Lung microvascular endothelial cell (primary cell): ENCODE measurements at regions not wholly inside any gene's neighbourhood (a gene's known extent, or its start where the extent isn't known, plus 50 kb on each side); places are given as distances from the start of the nearest gene placed in this dataset.
"Not testable (repeated sequence)": the region's sequence is repeated elsewhere in the genome, so short reads cannot be mapped to it uniquely, and the experiment has no call there.

Experiments
- DNase-seq, 2 donors: peaks; one replicate each; pipeline versions ENCODE4 v3.0.0 to v3.0.0-alpha.2; 2010; ENCODE audit warnings: low read depth in 2 of 2

DNA sequence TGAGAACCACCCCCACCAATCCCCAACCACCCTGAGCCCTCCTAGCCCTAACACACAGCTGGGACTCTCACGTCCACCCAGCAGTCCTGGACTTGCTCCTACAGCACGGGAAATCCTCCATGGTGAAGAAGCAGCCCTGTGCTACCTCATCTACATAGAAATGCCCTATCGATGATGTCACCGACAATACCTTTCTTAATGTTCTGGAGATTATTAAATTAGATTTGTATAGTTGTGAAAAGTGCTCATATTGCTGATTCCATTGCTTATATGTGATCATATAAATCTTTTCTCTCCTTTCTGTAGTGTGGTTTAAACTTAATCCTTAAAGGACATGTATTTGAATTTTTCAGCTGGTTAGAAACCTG is 97.1 kb downstream of the PPIAL4G start:
- not testable (repeated sequence) for DNase-seq

- DNase-seq = no peak
Measured at GRCh38 chr1:148385371-148386030, 97.6 kb downstream of the PPIAL4G start.

- no peak for DNase-seq
Measured at GRCh38 chr1:148383966-148384365, 99.1 kb downstream of the PPIAL4G start.

GRCh38 chr1:148379697-148380096 is 103.4 kb downstream of the PPIAL4G start:
- DNase-seq = no peak

DNA sequence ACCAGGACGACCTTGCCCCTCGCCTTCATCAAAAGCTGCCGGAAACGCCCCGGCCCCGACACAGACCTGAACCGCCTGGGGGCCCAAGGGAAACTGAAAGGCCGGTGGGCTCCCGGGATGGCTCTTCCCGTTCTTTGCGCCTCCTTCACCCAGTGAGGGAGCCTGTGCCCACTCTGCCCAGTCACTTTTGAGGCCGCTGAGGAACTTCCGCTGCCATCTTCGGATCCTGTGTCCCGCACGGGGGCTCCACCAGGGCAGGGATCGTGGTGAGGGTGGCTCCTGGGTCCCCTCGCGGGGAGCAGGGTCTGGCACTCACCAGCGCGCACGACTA is 104.0 kb downstream of the PPIAL4G start:
- no peak for DNase-seq

DNA sequence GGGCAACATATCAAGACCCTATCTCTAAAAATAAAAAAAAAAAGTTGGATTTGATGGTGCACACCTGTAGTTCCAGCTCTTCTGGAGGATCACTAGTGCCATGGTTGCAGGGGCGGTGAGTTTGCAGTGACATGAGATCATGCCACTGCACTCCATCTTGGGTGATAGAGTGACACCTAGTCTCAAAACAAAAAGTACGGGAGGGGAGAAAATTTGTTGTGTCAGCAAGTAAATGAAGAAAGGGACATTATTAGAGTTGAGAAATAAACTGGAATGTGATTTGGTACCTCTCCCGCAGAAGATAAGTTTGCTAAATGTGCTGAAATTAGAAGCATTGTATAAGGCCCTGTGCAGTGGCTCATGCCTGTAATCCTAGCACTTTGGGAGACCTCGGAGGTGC is 105.1 kb downstream of the PPIAL4G start:
- DNase-seq = not testable (repeated sequence)

GRCh38 chr1:148377045-148377444 is 106.1 kb downstream of the PPIAL4G start:
- DNase-seq = not testable (repeated sequence)

- DNase-seq = no peak
Measured at GRCh38 chr1:148374101-148374500, 109.0 kb downstream of the PPIAL4G start.

DNA sequence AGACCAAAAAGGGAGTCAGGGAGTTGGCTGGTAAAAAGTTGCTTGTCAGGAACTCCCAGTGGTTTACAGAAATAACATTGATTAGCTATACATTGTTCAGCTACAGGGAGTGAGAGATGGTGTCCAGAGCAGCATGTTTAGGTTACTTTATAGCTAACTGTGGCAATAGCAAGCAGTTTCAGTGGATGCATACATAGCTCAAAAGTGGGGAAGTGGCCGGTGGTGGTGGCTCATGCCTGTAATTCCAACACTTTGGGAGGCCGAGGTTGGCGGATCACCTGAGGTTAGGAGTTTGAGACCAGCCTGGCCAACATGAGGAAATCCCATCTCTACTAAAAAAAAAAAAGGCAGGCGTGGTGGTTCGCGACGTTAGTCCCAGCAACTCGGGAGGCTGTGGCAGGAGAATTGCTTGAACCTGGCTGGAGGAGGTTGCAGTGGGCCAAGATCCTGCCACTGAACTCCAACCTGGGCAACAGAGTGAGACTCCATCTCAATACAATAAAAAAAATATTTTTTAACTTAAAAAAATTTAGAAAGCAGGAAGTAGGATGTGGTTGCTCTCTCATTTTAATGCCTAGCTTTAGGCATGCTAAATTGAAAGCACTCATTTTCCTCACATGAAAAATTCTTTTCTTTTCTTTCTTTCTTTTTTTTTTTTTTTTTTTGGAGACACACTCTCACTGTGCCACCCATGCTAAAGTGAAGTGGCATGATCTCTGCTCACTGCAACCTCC is 109.7 kb downstream of the PPIAL4G start:
- DNase-seq = no peak

DNA sequence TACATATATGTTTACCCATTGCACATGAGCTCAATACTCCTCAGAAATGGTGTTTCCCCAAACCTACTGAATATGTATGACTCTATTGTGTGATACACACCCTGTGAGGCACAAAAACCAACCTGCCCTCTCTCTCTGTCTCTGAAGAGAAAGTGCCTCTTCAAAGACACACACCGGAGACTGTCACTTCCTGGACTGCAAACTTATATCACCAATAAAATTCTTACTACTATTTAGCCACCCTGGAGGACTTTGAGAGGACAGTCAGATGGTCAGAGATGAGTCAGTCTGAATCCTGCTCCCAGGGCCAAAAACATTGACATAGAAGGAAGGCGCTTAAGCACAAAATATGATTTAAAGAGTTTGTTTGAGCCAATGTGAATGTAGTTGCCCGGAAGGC is 110.4 kb downstream of the PPIAL4G start:
- DNase-seq = peak in 1 of 2 donors; percentile 29

GRCh38 chr1:148372051-148372726 is 110.9 kb downstream of the PPIAL4G start:
- DNase-seq = peak in 1 of 2 donors; percentile 41

GRCh38 chr1:148371551-148371994 is 111.5 kb downstream of the PPIAL4G start:
- peak; percentile 74 to 81 for DNase-seq

DNA sequence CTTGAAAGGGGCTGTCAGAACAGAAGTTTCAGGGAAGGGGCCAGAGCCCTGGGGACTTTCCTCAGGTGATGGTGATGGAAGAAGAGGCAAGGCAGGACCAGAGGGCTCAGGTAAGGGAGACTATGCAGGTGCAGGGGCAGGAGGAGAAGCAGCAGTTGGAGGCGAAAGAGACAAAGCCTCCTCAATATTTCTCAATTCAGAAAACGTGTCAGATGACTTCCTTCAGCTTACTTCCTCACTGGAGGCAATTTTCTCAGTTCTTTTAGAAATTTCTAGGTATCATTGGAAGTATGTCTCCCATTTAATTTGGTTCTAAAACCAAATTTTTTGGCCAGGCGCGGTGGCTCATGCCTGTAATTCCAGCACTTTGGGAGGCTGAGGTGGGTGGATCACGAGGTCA is 112.4 kb downstream of the PPIAL4G start:
- not testable (repeated sequence) for DNase-seq

GRCh38 chr1:148367596-148367995 is 115.5 kb downstream of the PPIAL4G start:
- DNase-seq = no peak

DNA sequence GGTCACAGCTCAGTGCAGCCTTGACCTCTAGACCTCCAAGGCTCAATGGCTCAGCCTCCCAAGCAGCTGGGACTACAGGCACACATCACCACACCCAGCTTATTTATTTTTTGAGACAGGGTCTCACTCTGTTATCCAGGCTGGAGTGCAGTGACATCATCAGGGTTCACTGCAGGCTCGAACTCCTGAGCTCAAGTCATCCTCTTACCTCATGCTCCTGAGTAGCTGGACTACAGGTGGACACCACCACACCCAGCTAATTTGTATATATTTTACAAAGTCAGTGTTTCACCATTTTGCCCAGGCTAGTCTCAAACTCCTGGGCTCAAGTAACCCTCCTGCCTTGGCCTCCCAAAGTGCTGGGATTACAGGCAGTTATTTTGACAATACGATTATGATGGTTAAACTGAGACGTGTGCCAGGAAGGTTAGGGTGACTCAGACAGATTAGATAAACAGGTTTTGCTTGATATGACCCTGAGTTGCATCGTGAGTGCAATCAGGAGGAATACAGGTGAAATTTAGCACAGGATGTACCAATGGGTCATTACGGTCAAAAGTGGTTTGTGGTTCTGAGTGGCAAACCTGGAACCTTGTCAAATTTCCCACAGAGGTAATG is 116.9 kb downstream of the PPIAL4G start:
- DNase-seq = not testable (repeated sequence)

GRCh38 chr1:148365151-148365550 is 118.0 kb downstream of the PPIAL4G start:
- not testable (repeated sequence) for DNase-seq

- not testable (repeated sequence) for DNase-seq
Measured at GRCh38 chr1:148363979-148364378, 119.1 kb downstream of the PPIAL4G start.

- no peak for DNase-seq
Measured at GRCh38 chr1:148363439-148363810, 119.7 kb downstream of the PPIAL4G start.

DNA sequence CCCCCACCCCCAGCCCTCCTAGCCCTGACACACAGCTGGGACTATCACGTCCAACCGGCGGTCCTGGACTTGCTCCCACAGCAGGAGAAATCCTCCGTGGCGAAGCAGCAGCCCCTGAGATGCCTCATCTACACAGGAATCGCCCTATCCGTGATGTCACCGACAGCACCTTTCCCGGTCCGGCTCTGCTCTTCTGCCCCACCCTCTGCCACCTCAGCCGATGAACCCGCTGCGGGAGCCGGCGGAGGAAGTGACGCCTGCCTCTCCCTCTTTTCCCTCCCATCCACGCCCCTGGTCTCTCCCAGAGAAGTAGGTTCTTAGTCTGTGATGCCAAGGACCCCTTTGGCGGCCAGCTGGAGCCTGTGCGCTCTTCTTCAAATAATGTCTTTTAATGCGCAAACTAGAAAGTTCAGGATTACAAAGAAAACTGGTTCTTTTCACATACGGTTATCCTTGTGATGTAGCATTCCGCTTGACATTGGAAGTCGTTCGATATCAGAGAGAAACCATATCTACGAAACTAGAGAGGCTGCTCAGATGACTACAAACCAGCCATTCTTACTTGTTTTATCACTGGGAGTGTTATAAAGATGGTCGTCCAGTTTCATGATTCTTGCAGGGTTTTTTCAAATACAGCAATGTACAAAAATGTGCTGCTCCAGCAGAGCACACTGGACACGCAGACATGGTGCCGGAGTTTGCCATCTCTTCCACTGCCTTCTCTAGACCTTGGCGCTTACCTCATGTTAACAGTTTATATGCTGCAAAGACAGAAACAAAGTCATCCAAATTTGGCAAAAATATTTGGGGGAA is 120.3 kb downstream of the PPIAL4G start:
- DNase-seq = no peak

DNA sequence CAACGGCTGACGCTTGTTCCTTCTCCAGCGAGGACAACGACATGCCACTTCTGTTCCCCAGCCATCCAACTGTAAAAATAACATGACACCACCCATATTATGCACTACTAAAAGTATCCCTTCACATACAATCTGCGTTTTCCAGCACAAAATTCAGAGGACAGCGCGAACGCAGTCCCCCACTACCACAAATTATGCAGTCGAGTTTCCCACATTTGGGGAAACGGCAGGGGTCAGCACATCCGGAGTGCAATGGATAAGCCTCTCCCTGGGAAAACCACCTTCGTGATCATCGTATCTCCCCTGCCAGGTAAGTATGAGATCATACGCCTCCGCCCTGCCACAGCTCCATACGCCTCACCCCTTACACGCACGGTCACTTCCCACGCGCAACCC is 120.9 kb downstream of the PPIAL4G start:
- DNase-seq = no peak

DNA sequence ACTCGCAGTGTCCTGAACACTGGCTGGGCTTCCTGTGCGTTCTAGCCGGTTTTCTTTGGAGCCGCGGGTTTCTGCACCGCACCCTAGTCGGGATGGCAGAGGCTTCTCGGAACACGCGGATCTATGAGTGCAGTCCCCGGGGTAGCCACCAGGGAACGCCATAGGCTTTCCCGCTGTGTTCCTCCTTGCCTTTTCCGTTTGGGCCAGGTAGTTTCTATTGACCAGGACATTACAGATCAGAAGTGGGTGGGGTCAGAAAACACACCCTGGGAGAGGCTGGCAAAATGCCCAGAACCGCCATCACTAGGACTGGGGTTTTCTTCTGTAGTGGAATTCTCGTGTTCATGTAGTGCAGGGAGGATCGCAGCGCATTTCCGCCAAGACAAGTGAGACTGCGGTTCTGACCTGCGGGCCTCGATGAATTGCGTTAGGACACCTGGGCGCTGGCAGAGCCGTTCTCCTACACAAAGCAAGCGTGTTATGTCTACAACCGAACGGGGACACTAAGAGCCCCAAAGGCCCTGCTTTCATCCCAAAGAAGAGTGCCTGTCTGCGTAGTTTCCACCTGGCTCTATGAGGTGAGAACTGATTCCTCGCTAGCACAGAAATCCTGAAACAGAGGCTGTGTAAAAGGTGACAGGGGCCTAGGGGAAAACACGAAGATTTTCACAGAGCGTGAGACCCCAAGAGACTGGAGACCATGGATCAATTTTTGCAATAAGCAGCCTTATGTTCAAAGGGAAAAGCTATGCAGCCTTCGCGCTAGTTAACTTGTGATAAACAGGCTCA is 121.5 kb downstream of the PPIAL4G start:
- peak in 1 of 2 donors; percentile 6 for DNase-seq
